Panc1 (cell line): ENCODE measurements at regions not wholly inside any gene's neighbourhood (a gene's known extent, or its start where the extent isn't known, plus 50 kb on each side); places are given as distances from the start of the nearest gene placed in this dataset.
"Not testable (repeated sequence)": the region's sequence is repeated elsewhere in the genome, so short reads cannot be mapped to it uniquely, and the experiment has no call there.

Experiments
- CTCF ChIP-seq: fragments of 450-650 bp; IDR thresholded peaks from 2 replicates; pipeline ENCODE4 v1.5.1; 2017; ENCODE audit warnings: mild to moderate bottlenecking
- POLR2AphosphoS5 ChIP-seq: IDR thresholded peaks from 2 replicates; pipeline ENCODE4 v1.6.1; 2012; ENCODE audit warnings: mild to moderate bottlenecking, low read depth, low read length, moderate library complexity

GRCh38 chrX:1701396-1701901, 86.6 kb downstream of the ASMT start:
- TF ChIP-seq POLR2AphosphoS5, CTCF: not testable (repeated sequence)
